ENCODE measurements at regions not wholly inside any gene's neighbourhood (a gene's known extent, or its start where the extent isn't known, plus 50 kb on each side); places are given as distances from the start of the nearest gene placed in this dataset.

DNA sequence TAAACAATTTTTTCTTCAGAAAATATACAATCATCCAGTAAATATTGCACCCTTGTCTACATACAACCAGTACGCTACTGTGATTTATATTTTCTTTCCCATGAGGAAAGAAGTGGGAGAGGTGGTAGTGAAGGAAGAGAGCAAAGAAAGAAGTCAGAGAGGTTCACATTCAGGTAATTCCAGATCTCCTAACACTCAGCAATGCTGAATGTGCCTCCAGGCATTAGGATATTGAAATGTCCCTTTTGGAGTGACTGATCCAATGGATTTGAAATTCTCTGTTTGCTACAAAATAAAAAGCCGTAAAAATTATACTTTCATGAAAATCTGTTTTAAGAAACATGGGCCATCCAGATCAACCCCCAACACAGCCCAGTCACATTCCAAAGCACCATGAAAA is 211.9 kb upstream of the NR3C2 start:
- TF ChIP-seq CTCF (IDR thresholded peaks at IDR 0.05; ENCODE audit: low read depth, low read length), result no peak
- no peak for TF ChIP-seq EZH2phosphoT487 (IDR thresholded peaks at IDR 0.05; ENCODE audit: low read depth)

Data from OCI-LY3 (cell line).